Liver (tissue), 3 donors: ENCODE measurements at regions not wholly inside any gene's neighbourhood (a gene's known extent, or its start where the extent isn't known, plus 50 kb on each side); places are given as distances from the start of the nearest gene placed in this dataset.

Experiments
- RAD21 ChIP-seq, 2 donors: IDR thresholded peaks; 2 replicates each; pipeline ENCODE4 v1.6.1; 2016; ENCODE audit warnings: antibody characterized with exemption in 2 of 2, mild to moderate bottlenecking in 2 of 2
- TF ChIP-seq, protein P1 (sequence below): fragments of 150-350 bp; IDR thresholded peaks from 2 replicates; pipeline ENCODE4 v1.5.1; 2017; ENCODE audit warnings: improper control_type of control experiment, low read depth, low read length; ENCODE audit not compliant: missing input control
- donor health status: healthy.
- donor health status: healthy.

DNA sequence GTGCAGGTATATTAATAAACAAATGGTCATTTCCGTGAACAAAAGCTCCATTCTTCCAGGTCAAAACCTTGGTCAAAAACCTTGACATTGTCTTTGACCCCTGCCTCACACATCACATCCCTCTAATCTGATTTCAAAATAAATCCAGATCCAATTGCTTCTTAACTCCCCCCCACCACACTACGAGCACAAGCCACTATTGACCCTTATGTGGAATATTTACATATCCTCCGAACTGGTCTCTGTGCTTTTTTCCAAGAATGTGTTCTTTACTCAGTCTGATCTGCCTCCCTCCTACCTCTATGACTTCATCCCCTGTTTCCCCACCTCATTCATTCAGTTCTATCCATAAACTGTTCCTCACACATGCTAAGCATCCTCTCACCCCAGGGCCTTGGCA, 313.6 kb upstream of the NPVF start:
- TF ChIP-seq, protein P1, sequence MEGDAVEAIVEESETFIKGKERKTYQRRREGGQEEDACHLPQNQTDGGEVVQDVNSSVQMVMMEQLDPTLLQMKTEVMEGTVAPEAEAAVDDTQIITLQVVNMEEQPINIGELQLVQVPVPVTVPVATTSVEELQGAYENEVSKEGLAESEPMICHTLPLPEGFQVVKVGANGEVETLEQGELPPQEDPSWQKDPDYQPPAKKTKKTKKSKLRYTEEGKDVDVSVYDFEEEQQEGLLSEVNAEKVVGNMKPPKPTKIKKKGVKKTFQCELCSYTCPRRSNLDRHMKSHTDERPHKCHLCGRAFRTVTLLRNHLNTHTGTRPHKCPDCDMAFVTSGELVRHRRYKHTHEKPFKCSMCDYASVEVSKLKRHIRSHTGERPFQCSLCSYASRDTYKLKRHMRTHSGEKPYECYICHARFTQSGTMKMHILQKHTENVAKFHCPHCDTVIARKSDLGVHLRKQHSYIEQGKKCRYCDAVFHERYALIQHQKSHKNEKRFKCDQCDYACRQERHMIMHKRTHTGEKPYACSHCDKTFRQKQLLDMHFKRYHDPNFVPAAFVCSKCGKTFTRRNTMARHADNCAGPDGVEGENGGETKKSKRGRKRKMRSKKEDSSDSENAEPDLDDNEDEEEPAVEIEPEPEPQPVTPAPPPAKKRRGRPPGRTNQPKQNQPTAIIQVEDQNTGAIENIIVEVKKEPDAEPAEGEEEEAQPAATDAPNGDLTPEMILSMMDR: no peak
- TF ChIP-seq RAD21 (IDR thresholded peaks at IDR 0.05): no peak
